Neural cell (in vitro differentiated cells): ENCODE measurements at regions not wholly inside any gene's neighbourhood (a gene's known extent, or its start where the extent isn't known, plus 50 kb on each side); places are given as distances from the start of the nearest gene placed in this dataset.

Experiments used
- H2AFZ ChIP-seq: fragments of 200-600, 300-800 bp; sonication (generic), shearing (Covaris generic); 2 replicates; pipeline ENCODE4 v1.6.0; 2014; ENCODE audit warnings: low read depth, mild to moderate bottlenecking, antibody characterized with exemption, low read length, moderate library complexity
- H3F3A ChIP-seq: fragments of 200-600 bp; shearing (Covaris generic); 2 replicates; pipeline ENCODE4 v1.6.1; 2016; ENCODE audit warnings: mild to moderate bottlenecking, moderate library complexity, mixed read lengths, antibody characterized with exemption, low read length; ENCODE audit not compliant: insufficient read depth, poor library complexity, severe bottlenecking
- H3K27ac ChIP-seq: fragments of 200-600, 300-800 bp; sonication (generic), shearing (Covaris generic); 2 replicates; pipeline ENCODE4 v1.5.1; 2014; ENCODE audit warnings: mild to moderate bottlenecking, low read length, moderate library complexity
- H3K27me3 ChIP-seq: fragments of 300-800, 200-600 bp; sonication (generic), shearing (Covaris generic); 2 replicates; pipeline ENCODE4 v1.6.0; 2014; ENCODE audit warnings: mild to moderate bottlenecking, low read depth, low read length, moderate library complexity; ENCODE audit not compliant: insufficient read depth
- H3K36me3 ChIP-seq: fragments of 300-800, 200-600 bp; sonication (generic), shearing (Covaris generic); 2 replicates; pipeline ENCODE4 v1.5.1; 2014; ENCODE audit warnings: mild to moderate bottlenecking, antibody characterized with exemption, low read length, moderate library complexity; ENCODE audit not compliant: insufficient read depth
- H3K4me2 ChIP-seq: fragments of 300-800, 200-600 bp; sonication (generic), shearing (Covaris generic); 2 replicates; pipeline ENCODE4 v1.6.0; 2014; ENCODE audit warnings: mild to moderate bottlenecking, low read length
- H3K4me3 ChIP-seq: fragments of 300-800, 200-600 bp; sonication (generic), shearing (Covaris generic); 2 replicates; pipeline ENCODE4 v1.5.1; 2014; ENCODE audit warnings: mild to moderate bottlenecking, low read length, moderate library complexity
- H3K79me2 ChIP-seq: fragments of 200-600 bp; shearing (Covaris generic); replicated peaks from 2 replicates; pipeline ENCODE4 v1.6.0; 2014; ENCODE audit warnings: mild to moderate bottlenecking, low read length, moderate library complexity; ENCODE audit not compliant: insufficient read depth
- H3K9ac ChIP-seq: fragments of 300-800, 200-600 bp; sonication (generic), shearing (Covaris generic); 2 replicates; pipeline ENCODE4 v1.6.1; 2016; ENCODE audit warnings: mild to moderate bottlenecking, low read length, mixed read lengths
- H3K9me2 ChIP-seq: fragments of 200-600 bp; shearing (Covaris generic); 2 replicates; pipeline ENCODE4 v1.6.1; 2016; ENCODE audit warnings: mild to moderate bottlenecking, low read length, mixed read lengths; ENCODE audit not compliant: insufficient read depth
- H3K9me3 ChIP-seq: fragments of 200-600, 300-800 bp; sonication (generic), shearing (Covaris generic); 2 replicates; pipeline ENCODE4 v1.6.1; 2016; ENCODE audit warnings: mild to moderate bottlenecking, mixed run types, low read length, moderate library complexity, mixed read lengths
- H4K20me1 ChIP-seq: fragments of 200-600 bp; shearing (Covaris generic); 2 replicates; pipeline ENCODE4 v1.6.1; 2016; ENCODE audit warnings: mild to moderate bottlenecking, mixed run types; ENCODE audit not compliant: insufficient read depth
- CTCF ChIP-seq: fragments of 450-650 bp; IDR thresholded peaks from 2 replicates; pipeline ENCODE4 v1.5.1; 2014; ENCODE audit warnings: antibody characterized with exemption, mild to moderate bottlenecking, moderate library complexity; ENCODE audit not compliant: poor library complexity, severe bottlenecking
- EP300 ChIP-seq: fragments of 450-650 bp; conservative IDR thresholded peaks from 2 replicates; pipeline ENCODE4 v1.6.1; 2014; ENCODE audit warnings: antibody characterized with exemption, mild to moderate bottlenecking, moderate library complexity; ENCODE audit not compliant: poor library complexity, severe bottlenecking
- EZH2 ChIP-seq: fragments of 200-600, 300-800 bp; shearing (Covaris generic), sonication (generic); IDR thresholded peaks from 2 replicates; pipeline ENCODE4 v1.6.1; 2014; ENCODE audit warnings: antibody characterized with exemption, low read length, borderline replicate concordance, mild to moderate bottlenecking; ENCODE audit not compliant: insufficient read depth, poor library complexity, severe bottlenecking
- MXI1 ChIP-seq: fragments of 450-650 bp; conservative IDR thresholded peaks from 2 replicates; pipeline ENCODE4 v1.6.1; 2014; ENCODE audit warnings: antibody characterized with exemption, mild to moderate bottlenecking; ENCODE audit not compliant: poor library complexity, severe bottlenecking
- POLR2AphosphoS5 ChIP-seq: IDR thresholded peaks from 2 replicates; pipeline ENCODE4 v1.6.1; 2012
- RAD21 ChIP-seq: fragments of 450-650 bp; conservative IDR thresholded peaks from 2 replicates; pipeline ENCODE4 v1.6.1; 2014; ENCODE audit warnings: antibody characterized with exemption, mild to moderate bottlenecking, moderate library complexity
- SMC3 ChIP-seq: fragments of 450-650 bp; conservative IDR thresholded peaks from 2 replicates; pipeline ENCODE4 v1.6.1; 2014; ENCODE audit warnings: antibody characterized with exemption, mild to moderate bottlenecking, moderate library complexity; ENCODE audit not compliant: poor library complexity
- TAF1 ChIP-seq: IDR thresholded peaks from 2 replicates; pipeline ENCODE4 v1.6.1; 2012; ENCODE audit warnings: low read depth
- TF ChIP-seq, protein P1 (sequence below): IDR thresholded peaks from 2 replicates; pipeline ENCODE4 v1.6.1; 2012; ENCODE audit warnings: borderline replicate concordance

DNA sequence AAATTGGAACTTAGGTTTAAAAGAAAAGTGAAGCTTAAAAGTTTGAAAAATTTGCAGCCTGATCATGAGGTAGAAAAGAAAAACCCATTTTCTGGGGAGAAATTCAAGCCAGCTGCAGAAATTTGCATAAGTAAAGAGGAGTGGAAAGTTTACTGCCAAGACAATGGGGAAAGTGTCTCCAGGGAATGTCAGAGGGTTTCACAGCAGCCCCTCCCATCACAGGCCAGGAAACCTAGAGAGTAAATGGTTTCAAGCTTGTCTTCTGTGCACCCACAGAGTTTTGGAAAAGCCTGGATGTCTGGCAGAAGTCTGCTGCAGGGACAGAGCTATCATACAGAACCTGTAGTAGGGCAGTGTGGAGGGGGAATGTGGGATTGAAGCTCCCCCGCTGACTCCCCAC is 254.0 kb upstream of the FSIP2 start:
- no peaks in the 10 kb centered on the region for H3K79me2 ChIP-seq
- no peaks in the 10 kb centered on the region for H3K36me3 ChIP-seq
- H3K27ac ChIP-seq: no peak overlapping the region
- TF ChIP-seq, protein P1, sequence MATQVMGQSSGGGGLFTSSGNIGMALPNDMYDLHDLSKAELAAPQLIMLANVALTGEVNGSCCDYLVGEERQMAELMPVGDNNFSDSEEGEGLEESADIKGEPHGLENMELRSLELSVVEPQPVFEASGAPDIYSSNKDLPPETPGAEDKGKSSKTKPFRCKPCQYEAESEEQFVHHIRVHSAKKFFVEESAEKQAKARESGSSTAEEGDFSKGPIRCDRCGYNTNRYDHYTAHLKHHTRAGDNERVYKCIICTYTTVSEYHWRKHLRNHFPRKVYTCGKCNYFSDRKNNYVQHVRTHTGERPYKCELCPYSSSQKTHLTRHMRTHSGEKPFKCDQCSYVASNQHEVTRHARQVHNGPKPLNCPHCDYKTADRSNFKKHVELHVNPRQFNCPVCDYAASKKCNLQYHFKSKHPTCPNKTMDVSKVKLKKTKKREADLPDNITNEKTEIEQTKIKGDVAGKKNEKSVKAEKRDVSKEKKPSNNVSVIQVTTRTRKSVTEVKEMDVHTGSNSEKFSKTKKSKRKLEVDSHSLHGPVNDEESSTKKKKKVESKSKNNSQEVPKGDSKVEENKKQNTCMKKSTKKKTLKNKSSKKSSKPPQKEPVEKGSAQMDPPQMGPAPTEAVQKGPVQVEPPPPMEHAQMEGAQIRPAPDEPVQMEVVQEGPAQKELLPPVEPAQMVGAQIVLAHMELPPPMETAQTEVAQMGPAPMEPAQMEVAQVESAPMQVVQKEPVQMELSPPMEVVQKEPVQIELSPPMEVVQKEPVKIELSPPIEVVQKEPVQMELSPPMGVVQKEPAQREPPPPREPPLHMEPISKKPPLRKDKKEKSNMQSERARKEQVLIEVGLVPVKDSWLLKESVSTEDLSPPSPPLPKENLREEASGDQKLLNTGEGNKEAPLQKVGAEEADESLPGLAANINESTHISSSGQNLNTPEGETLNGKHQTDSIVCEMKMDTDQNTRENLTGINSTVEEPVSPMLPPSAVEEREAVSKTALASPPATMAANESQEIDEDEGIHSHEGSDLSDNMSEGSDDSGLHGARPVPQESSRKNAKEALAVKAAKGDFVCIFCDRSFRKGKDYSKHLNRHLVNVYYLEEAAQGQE: no peak
- TF ChIP-seq MXI1 (no peak), CTCF (no peak), TAF1 (no peak), EZH2 (no peak), SMC3 (no peak), POLR2AphosphoS5 (no peak), EP300 (no peak), RAD21 (no peak)
- no peak overlapping the region for H3K4me3 ChIP-seq
- H4K20me1 ChIP-seq: no peaks in the 10 kb centered on the region
- H3K9me3 ChIP-seq: no peaks in the 10 kb centered on the region
- H3K4me2 ChIP-seq: no peak overlapping the region
- no peak overlapping the region for H3K9ac ChIP-seq
- H2AFZ ChIP-seq: no peak overlapping the region
- no peaks in the 10 kb centered on the region for H3F3A ChIP-seq
- no peaks in the 10 kb centered on the region for H3K27me3 ChIP-seq
- no peaks in the 10 kb centered on the region for H3K9me2 ChIP-seq

DNA sequence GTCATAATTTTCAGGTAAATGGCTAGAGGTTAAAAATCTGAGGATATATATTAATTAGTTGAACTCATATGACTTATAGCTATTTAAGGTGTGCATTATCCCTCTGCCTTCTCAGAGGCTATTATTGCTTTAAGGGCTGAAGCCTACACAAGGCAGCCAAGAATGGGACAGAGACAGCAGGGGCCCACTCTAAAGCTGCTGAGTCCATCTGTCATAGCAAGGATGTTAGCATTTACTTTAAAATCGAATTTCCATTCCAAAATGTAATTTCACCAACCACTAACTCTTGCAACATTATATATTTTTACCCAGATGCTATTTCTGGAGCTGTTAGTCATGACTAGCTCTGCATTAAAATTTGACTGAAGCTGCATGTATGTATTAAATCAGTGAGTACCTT is 236.3 kb upstream of the FSIP2 start:
- Histone ChIP-seq H3K27me3 (no peaks in the 10 kb centered on the region), H3K9me2 (no peaks in the 10 kb centered on the region), H2AFZ (no peak overlapping the region), H3K79me2 (no peaks in the 10 kb centered on the region), H3K4me3 (no peak overlapping the region), H3F3A (no peaks in the 10 kb centered on the region), H3K36me3 (no peaks in the 10 kb centered on the region), H3K4me2 (no peak overlapping the region), H3K9me3 (no peaks in the 10 kb centered on the region), H3K9ac (no peak overlapping the region), H4K20me1 (no peaks in the 10 kb centered on the region), H3K27ac (no peak overlapping the region)
- TF ChIP-seq CTCF: no peak
- TF ChIP-seq, protein P1: no peak
